HUES48 (cell line): ENCODE measurements at regions not wholly inside any gene's neighbourhood (a gene's known extent, or its start where the extent isn't known, plus 50 kb on each side); places are given as distances from the start of the nearest gene placed in this dataset.

Experiments used
- H3K27ac ChIP-seq: one replicate; pipeline ENCODE4 v1.7.0; 2013; ENCODE audit warnings: low read depth, low read length, inconsistent platforms
- H3K27me3 ChIP-seq: 2 replicates; pipeline ENCODE4 v1.6.1; 2013; ENCODE audit warnings: mild to moderate bottlenecking, low read length; ENCODE audit not compliant: control insufficient read depth, insufficient read depth
- H3K36me3 ChIP-seq: 2 replicates; pipeline ENCODE4 v1.6.1; 2013; ENCODE audit warnings: low read length; ENCODE audit not compliant: control insufficient read depth, insufficient read depth
- H3K4me1 ChIP-seq: 2 replicates; pipeline ENCODE4 v1.6.1; 2013; ENCODE audit warnings: mild to moderate bottlenecking, low read length; ENCODE audit not compliant: control insufficient read depth, insufficient read depth
- H3K4me3 ChIP-seq: 2 replicates; pipeline ENCODE4 v1.5.1; 2013; ENCODE audit warnings: mild to moderate bottlenecking, low read depth, low read length
- H3K9ac ChIP-seq: 2 replicates; pipeline ENCODE4 v1.6.1; 2013; ENCODE audit warnings: mild to moderate bottlenecking, low read depth, low read length, moderate library complexity
- H3K9me3 ChIP-seq: 2 replicates; pipeline ENCODE4 v1.6.1; 2013; ENCODE audit warnings: low read length; ENCODE audit not compliant: control insufficient read depth, insufficient read depth

DNA sequence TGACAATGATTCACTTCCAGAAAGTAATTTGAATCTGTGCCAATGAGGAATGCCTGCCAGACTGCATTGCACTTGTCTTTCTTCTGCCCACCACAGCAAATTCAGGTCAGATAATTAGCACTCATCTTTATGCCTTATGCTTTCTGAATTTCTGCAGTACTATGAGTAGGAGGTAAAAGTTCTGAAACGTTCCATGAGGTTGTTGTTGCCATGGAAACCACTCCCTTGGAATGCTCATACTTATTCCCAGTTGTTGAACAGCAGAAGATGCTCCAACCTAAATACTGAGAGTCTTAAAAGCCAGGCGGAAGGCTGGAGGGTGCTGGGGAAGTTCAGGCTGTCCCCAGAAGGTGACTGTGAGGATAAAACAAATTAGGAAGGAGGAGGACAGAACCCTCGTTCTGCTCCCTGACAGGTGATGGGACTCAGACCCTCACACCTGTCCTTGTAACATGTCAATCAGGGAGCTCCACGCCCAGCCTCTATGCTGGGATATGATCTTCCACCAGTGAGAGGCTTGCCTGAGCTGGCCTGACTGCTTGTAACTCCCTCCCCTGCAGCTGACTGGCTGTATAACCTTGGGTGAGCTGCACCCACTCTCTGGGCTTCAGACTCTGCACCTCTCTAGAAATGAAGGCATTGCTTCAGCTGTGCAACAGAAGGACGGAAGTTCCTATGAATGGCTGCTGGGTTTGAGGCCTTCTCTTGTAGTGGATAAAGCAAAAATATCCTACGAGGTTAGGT is 554.3 kb upstream of the MGMT start:
- Histone ChIP-seq H3K27me3 (no peaks in the 10 kb centered on the region), H3K4me1 (no peaks in the 10 kb centered on the region), H3K4me3 (no peak overlapping the region), H3K36me3 (no peaks in the 10 kb centered on the region), H3K27ac (no peak overlapping the region), H3K9me3 (no peaks in the 10 kb centered on the region), H3K9ac (no peak overlapping the region)

DNA sequence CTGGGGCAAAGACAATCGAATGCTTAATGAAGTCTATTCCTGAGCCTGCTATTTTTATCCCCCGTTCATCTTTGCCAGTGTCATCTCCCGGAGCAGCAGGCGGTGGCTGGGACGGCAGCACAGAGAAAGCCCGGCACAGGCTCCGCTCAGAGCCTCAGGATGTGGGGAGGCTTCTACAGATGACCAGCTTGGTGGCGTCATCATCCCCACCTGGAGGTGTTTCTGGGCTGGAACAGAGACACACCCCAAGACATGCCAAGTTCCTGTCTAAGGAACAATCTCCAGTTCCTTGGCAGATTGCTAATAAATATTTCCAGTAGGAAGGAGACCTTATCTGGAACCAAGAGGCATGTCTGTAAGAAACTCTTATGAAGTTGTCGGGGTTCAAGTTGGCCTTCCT is 552.4 kb upstream of the MGMT start:
- Histone ChIP-seq H3K36me3 (no peaks in the 10 kb centered on the region), H3K27me3 (no peaks in the 10 kb centered on the region), H3K9ac (no peak overlapping the region), H3K4me3 (no peak overlapping the region), H3K27ac (no peak overlapping the region), H3K9me3 (no peaks in the 10 kb centered on the region), H3K4me1 (no peaks in the 10 kb centered on the region)

DNA sequence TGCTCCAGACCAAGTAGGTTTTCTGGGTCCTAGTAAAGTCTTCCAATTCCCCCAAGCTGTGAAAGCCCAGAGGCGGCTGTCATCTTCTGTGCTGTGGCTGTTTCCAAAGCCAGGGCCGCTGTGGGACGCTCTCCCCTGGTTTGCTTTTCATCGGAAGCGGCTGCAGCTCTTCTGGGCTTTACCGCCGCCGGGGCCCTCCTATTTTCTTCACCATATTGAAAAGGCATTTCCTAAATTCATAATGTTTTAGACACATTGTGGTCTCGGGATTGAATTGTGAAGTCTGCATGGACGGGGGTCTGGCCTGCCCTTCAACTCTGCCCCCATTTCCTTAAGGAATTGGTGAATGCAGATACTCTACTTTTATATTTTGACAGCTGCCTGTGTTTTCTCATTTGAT is 551.4 kb upstream of the MGMT start:
- no peak overlapping the region for H3K4me3 ChIP-seq
- no peaks in the 10 kb centered on the region for H3K27me3 ChIP-seq
- no peak overlapping the region for H3K27ac ChIP-seq
- no peaks in the 10 kb centered on the region for H3K9me3 ChIP-seq
- no peak overlapping the region for H3K9ac ChIP-seq
- no peaks in the 10 kb centered on the region for H3K4me1 ChIP-seq
- H3K36me3 ChIP-seq = no peaks in the 10 kb centered on the region

DNA sequence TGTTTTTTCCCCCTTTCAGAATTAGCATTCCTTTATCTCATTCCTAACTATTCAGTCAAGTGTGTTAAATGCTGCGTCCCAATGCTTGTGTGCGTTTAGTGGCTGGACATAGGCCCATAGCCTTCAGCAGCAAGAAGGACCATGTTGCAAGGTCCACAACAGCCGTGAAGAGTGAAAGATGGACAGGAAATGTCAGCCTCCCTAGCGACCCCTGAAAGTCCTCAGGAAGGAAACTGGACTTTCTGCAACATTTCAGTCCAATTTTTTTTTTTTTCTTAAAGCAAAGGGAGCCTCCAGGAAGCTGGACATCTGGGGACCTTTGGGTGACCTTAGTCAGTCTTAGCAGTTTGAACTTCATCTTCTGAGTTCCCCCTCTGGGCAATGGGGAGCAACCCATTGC is 550.7 kb upstream of the MGMT start:
- no peaks in the 10 kb centered on the region for H3K4me1 ChIP-seq
- no peak overlapping the region for H3K9ac ChIP-seq
- H3K4me3 ChIP-seq = no peak overlapping the region
- no peaks in the 10 kb centered on the region for H3K9me3 ChIP-seq
- no peak overlapping the region for H3K27ac ChIP-seq
- no peaks in the 10 kb centered on the region for H3K27me3 ChIP-seq
- H3K36me3 ChIP-seq = no peaks in the 10 kb centered on the region

DNA sequence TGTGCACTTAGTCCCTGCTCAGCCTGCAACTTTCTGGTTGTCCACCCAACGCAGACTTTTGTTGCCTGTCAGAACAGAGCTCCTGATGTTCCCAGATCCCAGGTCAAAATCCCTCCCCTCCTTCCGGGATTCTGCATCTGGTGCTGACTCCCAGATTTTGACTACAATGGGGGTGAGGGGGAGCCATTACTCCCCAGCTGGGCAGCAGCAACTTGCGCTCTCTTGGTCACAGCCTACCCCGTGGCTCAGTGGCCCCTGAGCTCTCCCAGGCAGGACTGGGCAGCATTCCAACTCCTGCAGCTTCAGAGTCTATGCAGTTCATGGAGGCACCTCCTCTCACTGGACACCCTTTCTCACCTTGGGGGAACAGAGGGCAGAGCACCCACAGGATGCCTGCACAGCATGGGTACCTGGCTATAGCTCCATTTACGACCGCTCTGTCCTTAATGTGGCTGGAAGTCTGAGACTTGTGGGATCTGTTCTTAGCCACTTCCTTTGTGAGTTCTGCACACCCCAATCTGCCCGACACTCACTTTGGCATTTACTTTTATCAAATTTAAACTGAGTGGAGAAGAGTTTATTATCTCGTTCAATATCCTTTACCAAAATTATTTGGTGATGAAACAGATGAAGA is 545.5 kb upstream of the MGMT start:
- no peaks in the 10 kb centered on the region for H3K9me3 ChIP-seq
- H3K4me3 ChIP-seq = no peak overlapping the region
- no peaks in the 10 kb centered on the region for H3K36me3 ChIP-seq
- H3K27ac ChIP-seq = no peak overlapping the region
- no peaks in the 10 kb centered on the region for H3K4me1 ChIP-seq
- no peak overlapping the region for H3K9ac ChIP-seq
- H3K27me3 ChIP-seq = no peaks in the 10 kb centered on the region

DNA sequence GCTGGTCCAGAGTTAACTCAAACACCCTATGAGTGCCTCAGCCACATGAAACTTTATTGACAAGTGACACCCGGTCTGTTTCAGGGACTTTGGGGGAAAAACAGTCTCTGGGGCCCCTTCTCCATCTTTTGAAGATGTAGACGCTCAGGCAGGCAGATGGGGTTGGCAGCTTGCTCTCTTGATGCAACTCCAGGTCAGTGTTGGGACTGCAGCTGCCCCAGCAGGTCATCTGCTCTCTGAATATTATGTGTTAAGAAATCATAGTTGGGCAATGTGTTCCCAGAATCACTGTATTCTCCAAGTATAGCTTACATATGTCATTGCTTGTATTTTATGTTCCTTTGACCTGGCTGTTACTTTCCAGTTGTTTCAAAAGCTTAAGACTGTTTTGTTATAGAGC is 544.9 kb upstream of the MGMT start:
- Histone ChIP-seq H3K4me1 (no peaks in the 10 kb centered on the region), H3K9me3 (no peaks in the 10 kb centered on the region), H3K27ac (no peak overlapping the region), H3K9ac (no peak overlapping the region), H3K27me3 (no peaks in the 10 kb centered on the region), H3K4me3 (no peak overlapping the region), H3K36me3 (no peaks in the 10 kb centered on the region)

DNA sequence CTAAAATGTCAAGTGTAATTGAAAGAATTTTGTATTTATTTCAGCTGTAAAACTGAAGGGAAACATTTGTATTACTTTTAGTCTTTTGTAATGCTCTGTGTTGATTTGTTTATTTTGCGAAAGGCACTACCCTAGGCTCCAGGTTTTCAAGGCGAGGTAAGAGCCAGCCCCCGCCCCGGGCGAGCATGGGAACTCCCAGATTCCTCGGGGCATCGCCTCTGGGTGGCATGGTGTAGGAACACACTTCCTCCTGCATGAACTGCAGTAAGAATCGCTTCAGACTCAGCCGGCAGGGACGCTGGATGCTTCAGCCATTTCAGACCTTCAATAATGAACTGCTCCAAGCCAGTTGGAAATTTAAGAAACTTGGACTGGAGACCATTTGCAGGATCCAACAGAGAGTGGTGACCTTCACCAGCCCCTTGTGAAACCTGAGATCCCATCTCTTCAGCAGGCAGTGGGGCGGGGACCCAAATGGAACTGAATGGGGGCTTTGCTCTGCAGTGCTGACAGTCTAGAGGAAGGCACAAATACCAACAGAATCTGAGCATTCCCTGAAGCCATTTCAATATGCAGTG is 544.3 kb upstream of the MGMT start:
- H3K36me3 ChIP-seq = no peaks in the 10 kb centered on the region
- H3K4me1 ChIP-seq = no peaks in the 10 kb centered on the region
- H3K4me3 ChIP-seq = no peak overlapping the region

DNA sequence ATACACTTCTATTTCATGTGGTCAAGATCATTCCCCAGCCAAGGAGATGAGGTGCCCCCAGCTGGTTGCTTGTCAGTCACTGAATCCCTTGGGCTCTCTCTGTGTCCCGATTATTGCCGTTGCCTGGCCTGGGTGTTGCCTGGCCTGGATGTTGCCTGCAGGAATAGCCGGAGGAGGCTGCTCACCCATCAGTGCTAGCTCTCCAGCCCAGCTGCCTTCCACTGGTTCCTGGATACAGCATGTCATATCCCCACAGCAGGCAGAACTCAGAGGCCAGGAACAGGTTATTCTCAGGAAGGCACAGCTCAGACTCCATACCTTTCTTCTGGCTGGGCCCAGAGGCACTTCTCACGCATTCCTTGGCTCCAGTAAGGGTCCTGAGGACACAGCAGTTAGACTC is 542.1 kb upstream of the MGMT start:
- H3K27me3 ChIP-seq = no peaks in the 10 kb centered on the region

More for the DNA sequence above, 544.3 kb upstream of the MGMT start:
- H3K27me3 ChIP-seq = no peaks in the 10 kb centered on the region
- no peaks in the 10 kb centered on the region for H3K9me3 ChIP-seq
- H3K27ac ChIP-seq = no peak overlapping the region
- no peak overlapping the region for H3K9ac ChIP-seq

DNA sequence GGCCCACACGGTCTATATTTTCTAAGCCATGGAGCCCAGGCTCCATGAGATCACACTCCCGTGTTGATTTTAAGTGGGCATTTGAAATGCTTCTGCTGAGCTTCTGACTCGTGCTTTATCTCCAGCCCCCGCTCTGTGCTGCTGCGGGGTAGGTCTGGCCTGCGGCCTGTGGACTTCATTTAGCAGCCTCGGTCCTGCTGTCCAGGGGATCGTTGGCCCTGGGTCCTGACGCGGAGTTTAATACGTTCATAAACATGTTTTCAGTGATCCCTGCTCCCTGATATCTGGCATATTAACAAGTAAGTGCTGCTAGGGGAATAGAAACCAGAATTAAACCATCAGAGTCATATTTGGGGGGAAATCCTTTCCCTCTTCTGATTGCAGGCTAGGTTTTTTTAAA is 540.3 kb upstream of the MGMT start:
- Histone ChIP-seq H3K4me3 (no peak overlapping the region), H3K27ac (no peak overlapping the region), H3K9ac (no peak overlapping the region), H3K27me3 (no peaks in the 10 kb centered on the region), H3K4me1 (no peaks in the 10 kb centered on the region), H3K9me3 (no peaks in the 10 kb centered on the region), H3K36me3 (no peaks in the 10 kb centered on the region)

More for the DNA sequence above, 542.1 kb upstream of the MGMT start:
- Histone ChIP-seq H3K9ac (no peak overlapping the region), H3K36me3 (no peaks in the 10 kb centered on the region), H3K4me3 (no peak overlapping the region), H3K9me3 (no peaks in the 10 kb centered on the region), H3K27ac (no peak overlapping the region), H3K4me1 (no peaks in the 10 kb centered on the region)

DNA sequence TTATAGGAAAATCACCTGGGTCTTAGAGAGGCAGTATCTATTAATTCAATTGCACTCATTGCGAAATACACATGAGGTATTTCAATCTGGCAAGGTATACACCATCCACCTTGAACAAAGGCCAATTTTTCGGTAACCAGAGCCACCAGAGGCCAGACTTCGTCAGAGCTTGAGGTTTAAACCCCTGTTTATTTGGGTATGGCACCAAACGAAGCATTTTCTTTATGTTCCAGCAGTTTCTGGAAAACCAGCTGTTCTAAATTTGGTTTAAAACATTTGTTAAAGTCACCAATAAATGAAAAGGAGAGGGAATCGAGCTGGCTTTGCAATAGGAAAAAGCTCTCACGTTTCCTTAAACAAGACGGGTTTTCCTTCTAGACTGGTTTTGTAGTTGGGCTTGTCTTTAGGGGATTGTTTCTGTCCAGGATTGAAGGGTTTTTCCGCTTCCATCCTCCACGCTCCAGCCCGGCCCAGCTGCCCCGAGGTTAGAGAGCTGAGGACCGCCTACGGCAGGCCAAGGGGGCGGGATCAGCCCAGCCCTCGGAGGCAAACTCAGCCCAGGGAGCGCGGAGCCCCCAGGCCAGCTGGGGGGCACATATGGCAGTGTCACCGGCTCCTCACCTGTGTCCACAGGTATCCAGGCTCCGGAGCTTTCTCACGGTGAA is 539.4 kb upstream of the MGMT start:
- Histone ChIP-seq H3K9ac (no peak overlapping the region), H3K36me3 (no peaks in the 10 kb centered on the region), H3K9me3 (no peaks in the 10 kb centered on the region), H3K27me3 (no peaks in the 10 kb centered on the region), H3K4me3 (no peak overlapping the region), H3K27ac (no peak overlapping the region), H3K4me1 (no peaks in the 10 kb centered on the region)
